OCI-LY3 (cell line): ENCODE measurements at regions not wholly inside any gene's neighbourhood (a gene's known extent, or its start where the extent isn't known, plus 50 kb on each side); places are given as distances from the start of the nearest gene placed in this dataset.

Experiments
- H2AFZ ChIP-seq: fragments of 200-600, 300-600 bp; shearing (Covaris generic); 2 replicates; pipeline ENCODE4 v1.6.0; 2014; ENCODE audit warnings: antibody characterized with exemption, low read depth, low read length
- H3K27ac ChIP-seq: fragments of 200-600, 300-600 bp; sonication (generic); 2 replicates; pipeline ENCODE4 v1.5.1; 2014; ENCODE audit warnings: mild to moderate bottlenecking, low read length, moderate library complexity, mixed read lengths
- H3K27me3 ChIP-seq: fragments of 200-600, 300-600 bp; sonication (generic); 2 replicates; pipeline ENCODE4 v1.6.1; 2014; ENCODE audit warnings: low read depth, low read length, mixed read lengths
- H3K36me3 ChIP-seq: fragments of 200-600, 300-600 bp; sonication (generic); replicated peaks from 2 replicates; pipeline ENCODE3; 2014; ENCODE audit warnings: low read depth, low read length, mixed read lengths
- H3K4me1 ChIP-seq: fragments of 300-600, 200-600 bp; sonication (generic); 2 replicates; pipeline ENCODE4 v1.6.1; 2014; ENCODE audit warnings: low read length, mixed read lengths
- H3K4me2 ChIP-seq: fragments of 200-600, 300-600 bp; sonication (generic); 2 replicates; pipeline ENCODE4 v1.6.1; 2014; ENCODE audit warnings: low read length, mixed read lengths
- H3K4me3 ChIP-seq: fragments of 300-600, 200-600 bp; sonication (generic); 2 replicates; pipeline ENCODE4 v1.5.1; 2014; ENCODE audit warnings: antibody characterized with exemption, mild to moderate bottlenecking, low read length, moderate library complexity
- H3K79me2 ChIP-seq: fragments of 300-600, 200-600 bp; shearing (Covaris generic); 2 replicates; pipeline ENCODE4 v1.6.1; 2014; ENCODE audit warnings: mild to moderate bottlenecking, low read length, mixed read lengths
- H3K9ac ChIP-seq: fragments of 300-600, 200-600 bp; shearing (Covaris generic); 2 replicates; pipeline ENCODE4 v1.6.0; 2014; ENCODE audit warnings: mild to moderate bottlenecking, low read length, moderate library complexity
- H3K9me3 ChIP-seq: fragments of 200-600, 300-600 bp; shearing (Covaris generic); 2 replicates; pipeline ENCODE4 v1.6.1; 2014; ENCODE audit warnings: low read length, mixed read lengths; ENCODE audit not compliant: insufficient read depth
- H4K20me1 ChIP-seq: fragments of 200-600, 300-600 bp; sonication (generic); 2 replicates; pipeline ENCODE4 v1.6.1; 2016; ENCODE audit warnings: low read length, mixed read lengths; ENCODE audit not compliant: insufficient read depth
- EZH2phosphoT487 ChIP-seq: fragments of 200-600 bp; shearing (Covaris generic); IDR thresholded peaks from 2 replicates; pipeline ENCODE4 v1.6.1; 2018; ENCODE audit warnings: antibody characterized with exemption, mixed run types, low read depth
- TF ChIP-seq, protein P1 (sequence below): fragments of 200-600, 300-600 bp; sonication (generic); IDR thresholded peaks from 2 replicates; pipeline ENCODE4 v1.5.1; 2014; ENCODE audit warnings: antibody characterized with exemption, low read length, low read depth

DNA sequence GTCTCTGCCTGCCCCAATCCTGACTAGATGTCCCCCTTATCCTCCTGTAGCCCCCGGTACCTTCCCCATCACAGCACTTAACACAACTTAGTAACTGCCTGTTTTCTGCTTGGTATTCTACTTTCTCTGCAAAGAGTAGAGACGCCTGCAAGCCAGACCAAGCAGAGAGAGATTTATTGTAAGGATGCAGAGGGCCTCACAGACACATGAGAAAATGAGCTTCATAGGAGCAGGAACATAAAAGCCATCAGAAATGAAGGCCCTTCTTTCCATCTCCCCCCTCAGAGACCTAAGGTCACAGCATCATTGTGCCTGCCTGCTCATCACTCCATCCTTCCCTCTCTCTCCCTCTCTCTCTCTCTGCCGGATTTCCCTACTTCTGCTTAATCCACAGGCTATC, 305.7 kb upstream of the NOCT start:
- Histone ChIP-seq H3K36me3 (no peaks in the 10 kb centered on the region), H3K27ac (no peak overlapping the region), H3K9ac (no peak overlapping the region), H2AFZ (no peak overlapping the region), H3K4me1 (no peaks in the 10 kb centered on the region), H4K20me1 (no peaks in the 10 kb centered on the region), H3K27me3 (peaks cover 13% of the 10 kb centered on the region), H3K4me2 (no peak overlapping the region), H3K9me3 (no peaks in the 10 kb centered on the region), H3K79me2 (no peaks in the 10 kb centered on the region), H3K4me3 (no peak overlapping the region)
- TF ChIP-seq, protein P1, sequence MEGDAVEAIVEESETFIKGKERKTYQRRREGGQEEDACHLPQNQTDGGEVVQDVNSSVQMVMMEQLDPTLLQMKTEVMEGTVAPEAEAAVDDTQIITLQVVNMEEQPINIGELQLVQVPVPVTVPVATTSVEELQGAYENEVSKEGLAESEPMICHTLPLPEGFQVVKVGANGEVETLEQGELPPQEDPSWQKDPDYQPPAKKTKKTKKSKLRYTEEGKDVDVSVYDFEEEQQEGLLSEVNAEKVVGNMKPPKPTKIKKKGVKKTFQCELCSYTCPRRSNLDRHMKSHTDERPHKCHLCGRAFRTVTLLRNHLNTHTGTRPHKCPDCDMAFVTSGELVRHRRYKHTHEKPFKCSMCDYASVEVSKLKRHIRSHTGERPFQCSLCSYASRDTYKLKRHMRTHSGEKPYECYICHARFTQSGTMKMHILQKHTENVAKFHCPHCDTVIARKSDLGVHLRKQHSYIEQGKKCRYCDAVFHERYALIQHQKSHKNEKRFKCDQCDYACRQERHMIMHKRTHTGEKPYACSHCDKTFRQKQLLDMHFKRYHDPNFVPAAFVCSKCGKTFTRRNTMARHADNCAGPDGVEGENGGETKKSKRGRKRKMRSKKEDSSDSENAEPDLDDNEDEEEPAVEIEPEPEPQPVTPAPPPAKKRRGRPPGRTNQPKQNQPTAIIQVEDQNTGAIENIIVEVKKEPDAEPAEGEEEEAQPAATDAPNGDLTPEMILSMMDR: no peak
- TF ChIP-seq EZH2phosphoT487: no peak

DNA sequence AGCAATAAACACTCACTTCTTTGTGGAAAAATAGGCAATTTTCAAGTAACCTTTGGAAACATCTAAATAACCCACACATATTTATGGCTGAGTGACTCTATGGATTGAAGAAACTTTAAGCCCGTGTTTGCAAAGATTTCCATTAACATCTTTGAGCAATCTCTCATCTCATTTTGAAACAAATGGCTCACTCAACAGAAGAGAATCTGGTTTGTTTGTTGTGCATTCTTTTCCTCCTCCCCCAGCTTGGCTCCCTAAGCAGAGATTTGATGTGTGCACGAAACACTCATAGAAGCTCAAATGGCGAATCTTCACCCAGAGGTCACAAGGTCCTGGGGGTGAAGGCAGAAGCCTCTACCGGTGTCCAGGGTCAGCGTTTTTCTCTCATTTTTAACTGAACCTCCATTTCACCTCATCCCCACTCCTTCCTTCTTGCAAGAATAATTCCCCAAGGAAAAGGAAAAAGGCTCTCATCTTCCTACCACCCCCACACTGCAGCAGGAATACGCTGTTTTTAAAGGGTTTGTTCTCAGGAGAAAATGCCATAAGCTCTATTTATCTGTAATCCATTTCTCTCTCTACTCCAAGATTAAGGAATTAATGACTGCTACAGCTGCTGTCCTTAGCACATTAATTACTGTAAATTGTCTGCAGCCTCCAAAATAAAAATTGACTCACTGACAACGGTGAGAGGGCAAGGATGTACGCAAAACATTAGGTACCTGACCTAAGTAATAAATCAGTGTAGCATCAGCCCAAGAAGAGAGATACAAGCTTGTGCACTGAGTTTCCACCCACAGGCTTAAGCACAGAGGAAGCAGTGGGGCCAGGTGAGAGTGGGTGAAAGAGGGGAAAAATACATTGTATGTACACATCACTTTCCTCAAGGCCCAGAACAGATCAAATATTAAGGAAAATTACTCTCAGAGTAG, 307.6 kb upstream of the NOCT start:
- H3K79me2 ChIP-seq: no peaks in the 10 kb centered on the region
- TF ChIP-seq EZH2phosphoT487: no peak
- TF ChIP-seq, protein P1: no peak
- H3K4me1 ChIP-seq: no peaks in the 10 kb centered on the region
- no peaks in the 10 kb centered on the region for H4K20me1 ChIP-seq
- H3K9ac ChIP-seq: no peak overlapping the region
- no peaks in the 10 kb centered on the region for H3K36me3 ChIP-seq
- peaks cover 13% of the 10 kb centered on the region for H3K27me3 ChIP-seq
- no peak overlapping the region for H3K27ac ChIP-seq
- no peak overlapping the region for H3K4me3 ChIP-seq
- no peak overlapping the region for H3K4me2 ChIP-seq
- no peaks in the 10 kb centered on the region for H3K9me3 ChIP-seq
- H2AFZ ChIP-seq: no peak overlapping the region

DNA sequence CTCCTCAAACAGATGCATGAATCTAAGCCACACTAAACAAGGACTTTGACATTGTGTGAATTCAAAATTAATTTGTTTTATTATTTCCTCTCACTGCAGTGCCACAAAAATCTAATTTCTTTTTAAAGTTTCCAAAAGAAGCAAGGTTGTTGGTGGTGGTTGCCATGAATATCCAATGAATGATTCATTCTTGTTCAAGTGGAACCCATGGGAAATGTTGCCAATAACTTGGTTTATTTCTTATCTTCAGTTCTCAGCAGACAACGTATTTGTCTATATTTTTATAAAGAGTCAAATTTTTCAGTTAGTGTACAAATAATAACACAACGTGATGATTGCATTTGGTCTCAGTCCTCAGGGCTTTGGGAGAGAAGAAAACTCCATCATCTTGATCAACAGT, 309.4 kb upstream of the NOCT start:
- Histone ChIP-seq H4K20me1 (no peaks in the 10 kb centered on the region), H3K9me3 (no peaks in the 10 kb centered on the region), H3K27me3 (peaks cover 13% of the 10 kb centered on the region), H2AFZ (no peak overlapping the region), H3K4me3 (no peak overlapping the region), H3K4me2 (no peak overlapping the region), H3K4me1 (no peaks in the 10 kb centered on the region), H3K79me2 (no peaks in the 10 kb centered on the region), H3K9ac (no peak overlapping the region), H3K27ac (no peak overlapping the region), H3K36me3 (no peaks in the 10 kb centered on the region)
- no peak for TF ChIP-seq EZH2phosphoT487
- TF ChIP-seq, protein P1: no peak

DNA sequence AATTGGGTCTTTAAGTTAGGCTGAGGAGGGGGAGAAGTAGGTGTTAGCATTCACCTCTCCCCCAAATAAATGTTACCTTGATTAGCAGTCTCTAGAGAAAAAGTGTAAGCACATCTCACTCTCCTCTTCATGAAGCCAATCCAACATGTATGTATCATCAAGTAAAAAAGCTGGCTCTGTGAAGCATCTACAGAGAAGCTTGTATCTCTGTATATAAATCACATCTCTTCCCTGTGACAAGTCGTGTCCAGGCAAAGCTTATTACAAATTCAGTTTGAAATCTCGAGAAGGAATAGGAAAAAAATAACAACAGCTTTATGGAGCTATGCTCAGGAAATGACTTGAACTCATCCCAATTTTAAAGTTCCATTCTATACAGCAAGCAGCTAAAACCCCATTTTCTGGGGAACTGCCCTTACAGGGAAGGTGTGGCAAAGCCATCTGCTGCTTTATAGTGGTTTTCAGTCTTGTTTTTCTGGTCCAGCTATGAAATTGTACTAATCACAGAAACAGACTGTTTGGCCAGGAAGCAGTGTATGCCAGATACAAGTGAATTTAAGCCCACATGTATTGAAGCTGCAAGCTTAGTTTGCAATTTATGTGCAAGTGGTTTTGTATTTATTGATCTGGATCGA, 313.3 kb upstream of the NOCT start:
- Histone ChIP-seq H3K4me1 (no peaks in the 10 kb centered on the region), H3K9ac (no peak overlapping the region), H2AFZ (0 out of 2 replicates have a peak overlapping the region, but pooled peaks have one; percentile 17), H4K20me1 (no peaks in the 10 kb centered on the region), H3K4me3 (no peak overlapping the region), H3K9me3 (no peaks in the 10 kb centered on the region), H3K36me3 (no peaks in the 10 kb centered on the region), H3K27ac (no peak overlapping the region), H3K79me2 (no peaks in the 10 kb centered on the region), H3K4me2 (no peak overlapping the region), H3K27me3 (no peaks in the 10 kb centered on the region; the same call in 1 of the 2 replicates)
- TF ChIP-seq EZH2phosphoT487: no peak
- TF ChIP-seq, protein P1: no peak
